ENCODE measurements at regions not wholly inside any gene's neighbourhood (a gene's known extent, or its start where the extent isn't known, plus 50 kb on each side); places are given as distances from the start of the nearest gene placed in this dataset.
A peak's percentile ranks its signal among the peaks of the same experiment; 100 is the strongest.

DNA sequence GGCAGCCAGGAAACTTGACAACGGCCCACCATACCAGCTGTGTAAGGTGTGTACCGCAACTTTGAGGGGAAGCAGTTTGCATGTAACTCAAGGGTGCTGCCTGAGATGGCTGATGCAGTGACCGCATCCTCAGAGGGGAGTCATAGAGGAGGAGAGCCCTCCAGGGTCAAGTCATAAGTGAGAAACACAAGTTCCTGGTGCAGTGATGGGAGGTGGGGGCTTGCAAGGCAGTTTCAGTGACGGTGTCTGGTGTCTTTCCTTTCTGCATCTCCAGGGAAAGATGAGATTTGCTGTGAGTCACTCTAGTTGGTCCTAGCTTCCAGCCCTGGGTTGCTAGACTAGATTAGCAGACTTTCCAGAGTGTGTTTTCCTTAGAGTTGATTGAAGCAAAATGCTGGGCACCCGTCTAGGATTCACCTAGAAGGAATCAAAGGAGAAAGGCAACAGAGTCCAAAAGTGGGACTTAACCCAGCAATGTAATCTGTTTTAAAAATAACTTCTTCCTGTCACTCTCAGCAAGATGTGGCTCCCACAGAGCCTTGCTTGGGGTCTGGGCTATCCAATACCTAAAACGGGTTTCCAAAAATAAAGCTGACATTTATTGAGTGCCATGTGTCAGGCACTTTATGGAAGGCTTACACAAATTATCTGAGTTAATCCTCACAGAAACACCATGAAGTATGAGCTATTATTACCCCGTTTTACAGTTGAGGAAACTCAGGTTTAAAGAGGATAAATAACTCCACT lies 265.4 kb upstream of the PLET1 start:
- DNase-seq (ENCODE audit: low read depth) = no peak
- no peak overlapping the region for H3K4me3 ChIP-seq (ENCODE audit: low read length)
- TF ChIP-seq, protein P1, sequence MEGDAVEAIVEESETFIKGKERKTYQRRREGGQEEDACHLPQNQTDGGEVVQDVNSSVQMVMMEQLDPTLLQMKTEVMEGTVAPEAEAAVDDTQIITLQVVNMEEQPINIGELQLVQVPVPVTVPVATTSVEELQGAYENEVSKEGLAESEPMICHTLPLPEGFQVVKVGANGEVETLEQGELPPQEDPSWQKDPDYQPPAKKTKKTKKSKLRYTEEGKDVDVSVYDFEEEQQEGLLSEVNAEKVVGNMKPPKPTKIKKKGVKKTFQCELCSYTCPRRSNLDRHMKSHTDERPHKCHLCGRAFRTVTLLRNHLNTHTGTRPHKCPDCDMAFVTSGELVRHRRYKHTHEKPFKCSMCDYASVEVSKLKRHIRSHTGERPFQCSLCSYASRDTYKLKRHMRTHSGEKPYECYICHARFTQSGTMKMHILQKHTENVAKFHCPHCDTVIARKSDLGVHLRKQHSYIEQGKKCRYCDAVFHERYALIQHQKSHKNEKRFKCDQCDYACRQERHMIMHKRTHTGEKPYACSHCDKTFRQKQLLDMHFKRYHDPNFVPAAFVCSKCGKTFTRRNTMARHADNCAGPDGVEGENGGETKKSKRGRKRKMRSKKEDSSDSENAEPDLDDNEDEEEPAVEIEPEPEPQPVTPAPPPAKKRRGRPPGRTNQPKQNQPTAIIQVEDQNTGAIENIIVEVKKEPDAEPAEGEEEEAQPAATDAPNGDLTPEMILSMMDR (conservative IDR thresholded peaks at IDR 0.05; ENCODE audit: low read length) = no peak

DNA sequence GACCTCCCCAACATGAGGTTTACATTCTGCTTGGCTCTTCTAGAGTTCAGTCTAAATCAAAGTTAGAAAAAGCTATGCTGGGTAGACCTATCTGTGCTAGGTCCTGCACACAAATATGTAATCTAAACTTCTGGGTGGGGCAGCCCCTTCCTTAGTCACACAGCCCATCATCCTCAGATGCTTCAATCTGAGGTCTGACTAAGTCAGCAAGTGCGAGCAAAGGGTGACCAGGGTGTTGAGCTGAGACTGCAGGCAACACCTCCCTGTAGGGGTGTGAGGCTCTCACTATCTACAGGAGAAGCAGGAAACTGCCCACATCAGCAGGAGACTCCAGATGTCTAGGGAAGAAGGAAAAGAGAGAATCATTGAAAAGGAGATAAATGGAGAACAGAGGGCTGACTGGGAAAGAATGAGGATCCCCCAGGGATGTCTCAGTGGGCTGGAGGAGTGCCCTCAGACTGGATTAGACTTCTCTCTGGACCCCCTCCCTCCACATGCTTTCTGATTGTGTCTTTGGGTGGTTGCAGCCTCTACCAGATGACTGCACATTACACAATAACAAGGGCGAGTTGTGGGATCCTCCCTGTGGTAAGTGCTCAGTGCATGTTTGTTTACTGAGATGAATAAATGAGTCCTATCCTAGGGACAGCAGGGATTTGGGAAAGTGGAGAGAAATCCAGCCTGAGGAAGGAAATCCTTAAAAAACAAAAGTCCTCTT lies 266.2 kb upstream of the PLET1 start:
- TF ChIP-seq, protein P1 (conservative IDR thresholded peaks at IDR 0.05; ENCODE audit: low read length) = no peak
- no peak overlapping the region for H3K4me3 ChIP-seq (ENCODE audit: low read length)
- peak; percentile 54 for DNase-seq (ENCODE audit: low read depth)

DNA sequence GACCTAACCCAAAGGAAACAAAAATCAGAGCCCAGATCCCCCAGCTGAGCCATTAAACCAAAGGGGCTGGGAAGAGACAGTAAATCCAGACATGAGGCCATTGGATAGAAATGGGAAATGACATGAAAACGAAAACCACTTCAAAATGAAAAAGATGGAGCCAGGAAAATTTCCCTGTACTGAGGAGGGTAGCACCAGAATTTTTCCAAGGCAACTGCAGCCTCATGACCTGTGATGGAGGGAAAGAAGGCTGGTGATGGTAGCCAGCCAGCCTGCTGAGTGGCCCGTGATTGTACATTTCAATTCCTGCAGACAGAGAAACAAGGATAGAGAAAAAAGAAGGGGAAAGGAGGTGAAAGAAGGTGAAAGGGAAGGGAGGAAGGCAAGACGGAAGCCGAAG lies 268.4 kb upstream of the PLET1 start:
- TF ChIP-seq, protein P1 (conservative IDR thresholded peaks at IDR 0.05; ENCODE audit: low read length) = no peak
- H3K4me3 ChIP-seq (ENCODE audit: low read length) = no peak overlapping the region
- DNase-seq (ENCODE audit: low read depth) = no peak

DNA sequence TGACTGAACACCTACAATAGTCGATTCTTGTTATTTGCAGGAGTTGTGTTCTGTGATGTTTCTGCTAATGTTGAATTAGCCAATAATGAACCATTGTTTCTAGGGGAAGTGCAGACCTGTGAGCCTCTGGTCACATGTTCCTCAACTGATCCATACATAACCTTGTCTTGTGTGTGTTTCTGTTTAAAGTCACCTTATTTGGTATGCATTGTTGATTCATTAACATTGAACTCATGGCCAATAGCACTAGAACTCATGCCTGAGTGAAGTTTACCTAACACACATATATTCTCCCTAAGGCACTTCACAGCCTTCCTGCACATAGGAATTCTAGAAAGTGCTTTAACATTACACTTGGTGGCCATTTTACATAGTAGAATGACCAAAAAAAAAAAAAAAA lies 271.8 kb upstream of the PLET1 start:
- no peak overlapping the region for H3K4me3 ChIP-seq (ENCODE audit: low read length)
- TF ChIP-seq, protein P1 (conservative IDR thresholded peaks at IDR 0.05; ENCODE audit: low read length) = no peak
- no peak for DNase-seq (ENCODE audit: low read depth)

DNA sequence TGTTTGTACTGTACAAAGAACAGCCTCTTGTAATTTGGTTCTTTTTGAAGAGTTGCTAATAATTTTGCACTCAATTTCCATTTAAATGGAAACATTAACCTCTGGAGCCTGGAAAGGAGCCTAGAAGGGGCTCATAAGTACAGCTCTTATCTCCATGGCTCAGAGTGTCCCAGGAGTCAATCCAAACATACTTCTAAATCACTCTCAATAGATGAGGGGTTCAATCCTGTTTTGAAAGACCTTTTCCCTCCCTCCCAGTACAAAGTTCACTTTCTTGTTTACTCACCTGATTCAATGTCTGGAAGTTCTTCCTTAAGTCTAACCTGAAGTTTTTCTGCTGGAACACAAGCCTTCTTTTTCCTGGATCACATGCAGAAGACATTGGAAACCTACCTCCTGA lies 273.0 kb upstream of the PLET1 start:
- no peak overlapping the region for H3K4me3 ChIP-seq (ENCODE audit: low read length)
- TF ChIP-seq, protein P1 (conservative IDR thresholded peaks at IDR 0.05; ENCODE audit: low read length) = no peak
- no peak for DNase-seq (ENCODE audit: low read depth)

DNA sequence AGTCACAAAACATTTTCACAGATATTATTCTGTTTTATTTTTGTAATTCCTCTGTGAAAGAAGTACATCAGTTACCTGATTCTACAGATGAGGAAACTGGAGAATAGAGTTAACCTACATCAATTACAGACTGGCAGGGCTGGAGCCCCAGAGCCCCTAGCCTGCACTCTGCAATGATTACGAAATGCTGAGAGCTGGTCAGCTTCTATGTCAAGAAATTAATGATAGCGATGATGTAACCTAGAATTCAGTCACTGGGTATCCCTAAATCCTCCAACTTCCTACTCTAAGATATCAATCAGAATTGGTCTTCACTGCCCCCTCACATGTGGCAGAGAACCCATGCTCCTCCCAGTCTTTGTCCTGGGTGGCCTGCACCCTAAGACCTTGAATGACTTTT lies 273.5 kb upstream of the PLET1 start:
- H3K4me3 ChIP-seq (ENCODE audit: low read length) = no peak overlapping the region
- TF ChIP-seq, protein P1 (conservative IDR thresholded peaks at IDR 0.05; ENCODE audit: low read length) = no peak
- no peak for DNase-seq (ENCODE audit: low read depth)

DNA sequence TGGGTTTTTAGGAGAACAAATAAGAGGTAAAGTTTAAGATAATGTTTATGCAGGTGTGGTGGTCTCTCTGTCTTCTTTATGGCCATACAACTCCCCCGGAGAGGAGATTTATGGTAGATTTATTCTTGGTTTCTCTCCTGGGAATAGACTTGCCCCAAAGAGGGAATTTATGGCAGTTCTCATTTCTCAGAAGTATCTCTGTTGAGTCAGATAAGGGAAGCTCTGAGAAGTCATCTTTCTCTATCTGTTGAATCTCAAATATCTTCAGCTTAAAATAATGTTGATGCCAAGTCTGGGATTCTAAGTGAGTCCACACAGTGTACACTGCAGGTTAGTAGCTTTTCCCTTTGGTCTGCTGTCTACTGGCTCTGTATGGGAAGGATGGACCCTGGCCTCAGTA lies 276.4 kb upstream of the PLET1 start:
- DNase-seq (ENCODE audit: low read depth) = no peak
- no peak overlapping the region for H3K4me3 ChIP-seq (ENCODE audit: low read length)
- TF ChIP-seq, protein P1 (conservative IDR thresholded peaks at IDR 0.05; ENCODE audit: low read length) = no peak

Data from AG10803 (cell line).